Activated T-helper 9 cell treated with anti-CD3 and anti-CD28 coated beads, Interleukin-2, amount 50 U/mL, for 16 hours (primary cell): ENCODE measurements at regions not wholly inside any gene's neighbourhood (a gene's known extent, or its start where the extent isn't known, plus 50 kb on each side); places are given as distances from the start of the nearest gene placed in this dataset.

Source experiments
- DNase-seq: peaks from one replicate; pipeline ENCODE4 v3.0.0-alpha.2; 2020; ENCODE audit warnings: low read depth

DNA sequence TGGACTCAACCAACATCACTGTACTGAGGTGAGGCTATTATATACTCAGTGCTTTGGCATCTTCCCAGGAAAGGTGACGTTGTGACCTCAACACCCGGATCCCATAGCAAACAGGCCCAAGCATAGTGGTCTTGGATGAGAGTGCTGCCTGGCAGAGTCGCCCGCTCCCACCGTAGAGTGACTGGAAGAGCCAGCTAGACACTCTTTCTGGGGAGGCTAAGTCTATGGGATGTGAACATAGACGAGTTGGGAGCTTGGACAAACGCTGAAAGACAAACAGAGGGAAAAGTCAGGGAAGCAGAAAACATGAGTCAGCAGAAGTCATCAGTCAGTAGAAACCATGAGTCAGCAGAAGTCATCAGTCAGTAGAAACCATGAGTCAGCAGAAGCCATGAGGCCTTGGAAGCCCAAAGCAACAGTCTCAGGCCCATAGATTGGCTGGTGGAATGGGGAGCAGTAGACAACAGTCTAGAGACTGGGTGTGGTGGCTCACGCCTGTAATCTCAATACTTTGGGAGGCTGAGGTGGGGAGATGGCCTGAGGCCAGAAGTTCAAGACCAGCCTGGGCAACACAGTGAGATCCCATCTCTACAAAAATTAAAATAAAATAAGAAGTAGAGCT lies 66.4 kb upstream of the MAP1LC3B2 start:
- DNase-seq: no peak

GRCh38 chr12:116495260-116495659 lies 63.9 kb upstream of the MAP1LC3B2 start:
- DNase-seq: no peak

- no peak for DNase-seq
Observed at GRCh38 chr12:116497051-116497591, 62.1 kb upstream of the MAP1LC3B2 start.

- DNase-seq: no peak
Observed at GRCh38 chr12:116498471-116498870, 60.7 kb upstream of the MAP1LC3B2 start.

- no peak for DNase-seq
Observed at GRCh38 chr12:116502141-116502725, 56.9 kb upstream of the MAP1LC3B2 start.

GRCh38 chr12:116502989-116503496 lies 56.1 kb upstream of the MAP1LC3B2 start:
- no peak for DNase-seq

GRCh38 chr12:116504438-116504837 lies 54.7 kb upstream of the MAP1LC3B2 start:
- no peak for DNase-seq

- DNase-seq: no peak
Observed at GRCh38 chr12:116506697-116507064, 52.5 kb upstream of the MAP1LC3B2 start.

GRCh38 chr12:116508145-116509121 lies 50.7 kb upstream of the MAP1LC3B2 start:
- no peak for DNase-seq
